ENCODE measurements at regions not wholly inside any gene's neighbourhood (a gene's known extent, or its start where the extent isn't known, plus 50 kb on each side); places are given as distances from the start of the nearest gene placed in this dataset.

GRCh38 chr18:44238911-44239310 lies 441.8 kb upstream of the SETBP1 start:
- Histone ChIP-seq H3K36me3 (ENCODE audit: control insufficient read depth in 5 of 5, insufficient read depth in 5 of 5, low read length in 5 of 5) (no peaks in the 10 kb centered on the region), H3K27ac (ENCODE audit: low read depth, low read length) (no peak overlapping the region), H3K27me3 (ENCODE audit: control insufficient read depth in 5 of 5, insufficient read depth in 4 of 5, low read length in 5 of 5) (no peaks in the 10 kb centered on the region), H3K4me1 (ENCODE audit: control insufficient read depth in 5 of 5, insufficient read depth in 5 of 5, low read length in 5 of 5) (no peaks in the 10 kb centered on the region), H3K4me3 (ENCODE audit: low read depth in 1 of 5, low read length in 5 of 5) (no peak overlapping the region), H3K9ac (ENCODE audit: low read length in 5 of 5) (no peak overlapping the region), H3K9me3 (ENCODE audit: control insufficient read depth in 5 of 5, low read length in 5 of 5) (no peaks in the 10 kb centered on the region)

DNA sequence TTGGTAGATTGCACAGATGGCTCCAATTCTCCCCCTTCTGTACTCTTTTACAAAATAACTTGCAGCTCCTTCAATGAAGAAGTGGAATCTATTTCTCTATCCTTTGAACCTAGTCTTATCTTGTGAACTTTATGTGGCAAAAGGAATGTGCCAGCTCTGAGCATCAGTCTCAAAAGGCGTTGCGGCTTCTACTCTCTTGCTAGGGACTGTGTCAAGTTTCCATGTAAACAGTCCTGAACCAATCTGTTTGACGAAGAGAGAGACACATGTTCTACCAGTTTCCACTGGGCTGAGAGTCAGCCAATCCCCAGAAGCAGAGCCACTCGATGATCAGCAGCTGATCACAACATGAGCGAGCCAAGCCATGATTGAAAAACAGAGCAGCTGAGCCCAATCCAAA lies 439.7 kb upstream of the SETBP1 start:
- no peak overlapping the region for H3K4me3 ChIP-seq (ENCODE audit: low read depth in 1 of 5, low read length in 5 of 5)
- no peaks in the 10 kb centered on the region for H3K27me3 ChIP-seq (ENCODE audit: control insufficient read depth in 5 of 5, insufficient read depth in 4 of 5, low read length in 5 of 5)

DNA sequence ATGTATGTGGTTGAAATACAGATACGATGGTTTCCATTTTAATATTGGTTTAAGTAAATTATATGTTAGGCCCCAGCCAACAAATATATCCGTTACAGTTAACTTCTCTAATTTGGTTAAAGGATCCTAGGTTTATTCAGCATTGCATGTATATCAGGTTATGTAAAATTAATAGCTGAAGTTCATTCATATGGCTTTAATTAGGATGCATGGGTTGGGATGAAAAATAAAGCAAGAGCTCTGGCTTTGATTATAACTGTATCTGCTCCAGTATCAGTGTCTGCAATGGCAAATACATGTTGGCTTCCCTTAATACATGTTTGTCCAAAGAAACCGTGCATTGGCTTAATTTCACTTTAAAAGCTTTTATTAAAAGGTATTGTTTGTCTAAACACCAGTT lies 435.7 kb upstream of the SETBP1 start:
- Histone ChIP-seq H3K4me3 (ENCODE audit: low read depth in 1 of 5, low read length in 5 of 5) (no peak overlapping the region), H3K27ac (ENCODE audit: low read depth, low read length) (no peak overlapping the region), H3K9me3 (ENCODE audit: control insufficient read depth in 5 of 5, low read length in 5 of 5) (no peaks in the 10 kb centered on the region), H3K36me3 (ENCODE audit: control insufficient read depth in 5 of 5, insufficient read depth in 5 of 5, low read length in 5 of 5) (no peaks in the 10 kb centered on the region), H3K27me3 (ENCODE audit: control insufficient read depth in 5 of 5, insufficient read depth in 4 of 5, low read length in 5 of 5) (no peaks in the 10 kb centered on the region), H3K9ac (ENCODE audit: low read length in 5 of 5) (no peak overlapping the region), H3K4me1 (ENCODE audit: control insufficient read depth in 5 of 5, insufficient read depth in 5 of 5, low read length in 5 of 5) (no peaks in the 10 kb centered on the region)

More for the DNA sequence above, 439.7 kb upstream of the SETBP1 start:
- Histone ChIP-seq H3K36me3 (ENCODE audit: control insufficient read depth in 5 of 5, insufficient read depth in 5 of 5, low read length in 5 of 5) (no peaks in the 10 kb centered on the region), H3K9me3 (ENCODE audit: control insufficient read depth in 5 of 5, low read length in 5 of 5) (no peaks in the 10 kb centered on the region), H3K27ac (ENCODE audit: low read depth, low read length) (no peak overlapping the region), H3K9ac (ENCODE audit: low read length in 5 of 5) (no peak overlapping the region), H3K4me1 (ENCODE audit: control insufficient read depth in 5 of 5, insufficient read depth in 5 of 5, low read length in 5 of 5) (no peaks in the 10 kb centered on the region)

- Histone ChIP-seq H3K9me3 (ENCODE audit: control insufficient read depth in 5 of 5, low read length in 5 of 5) (no peaks in the 10 kb centered on the region), H3K27me3 (ENCODE audit: control insufficient read depth in 5 of 5, insufficient read depth in 4 of 5, low read length in 5 of 5) (no peaks in the 10 kb centered on the region)
Measured at GRCh38 chr18:44246001-44246400, 434.7 kb upstream of the SETBP1 start.

DNA sequence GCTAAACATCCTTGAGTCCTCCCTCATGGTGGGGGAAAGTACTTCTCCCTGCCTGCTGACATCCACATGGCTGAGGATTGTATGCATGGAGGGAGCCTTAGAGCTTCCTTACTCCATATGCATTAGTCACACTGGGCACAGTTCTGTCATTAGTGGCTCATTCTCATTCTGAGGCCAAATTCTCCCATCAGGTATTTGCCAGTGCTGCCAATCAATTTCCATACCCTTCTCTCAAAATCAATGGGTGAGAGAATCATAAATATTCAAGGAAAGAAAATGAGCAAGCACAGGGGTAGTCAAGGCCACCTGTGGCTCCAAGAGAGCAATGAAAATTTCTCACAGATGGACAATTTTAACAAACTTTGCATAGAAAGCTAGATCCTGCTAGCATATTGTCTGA lies 422.6 kb upstream of the SETBP1 start:
- Histone ChIP-seq H3K4me3 (ENCODE audit: low read depth in 1 of 5, low read length in 5 of 5) (no peak overlapping the region), H3K9ac (ENCODE audit: low read length in 5 of 5) (no peak overlapping the region), H3K9me3 (ENCODE audit: control insufficient read depth in 5 of 5, low read length in 5 of 5) (peaks cover 0 to 19% (median 2%) of the 10 kb centered on the region in 5 donors), H3K36me3 (ENCODE audit: control insufficient read depth in 5 of 5, insufficient read depth in 5 of 5, low read length in 5 of 5) (no peaks in the 10 kb centered on the region), H3K4me1 (ENCODE audit: control insufficient read depth in 5 of 5, insufficient read depth in 5 of 5, low read length in 5 of 5) (no peaks in the 10 kb centered on the region), H3K27me3 (ENCODE audit: control insufficient read depth in 5 of 5, insufficient read depth in 4 of 5, low read length in 5 of 5) (no peaks in the 10 kb centered on the region), H3K27ac (ENCODE audit: low read depth, low read length) (no peak overlapping the region)

More at GRCh38 chr18:44246001-44246400, 434.7 kb upstream of the SETBP1 start:
- Histone ChIP-seq H3K9ac (ENCODE audit: low read length in 5 of 5) (no peak overlapping the region), H3K4me1 (ENCODE audit: control insufficient read depth in 5 of 5, insufficient read depth in 5 of 5, low read length in 5 of 5) (no peaks in the 10 kb centered on the region), H3K36me3 (ENCODE audit: control insufficient read depth in 5 of 5, insufficient read depth in 5 of 5, low read length in 5 of 5) (no peaks in the 10 kb centered on the region), H3K27ac (ENCODE audit: low read depth, low read length) (no peak overlapping the region), H3K4me3 (ENCODE audit: low read depth in 1 of 5, low read length in 5 of 5) (no peak overlapping the region)

GRCh38 chr18:44258576-44258975 lies 422.1 kb upstream of the SETBP1 start:
- Histone ChIP-seq H3K27me3 (ENCODE audit: control insufficient read depth in 5 of 5, insufficient read depth in 4 of 5, low read length in 5 of 5) (no peaks in the 10 kb centered on the region), H3K27ac (ENCODE audit: low read depth, low read length) (no peak overlapping the region), H3K4me3 (ENCODE audit: low read depth in 1 of 5, low read length in 5 of 5) (no peak overlapping the region), H3K9me3 (ENCODE audit: control insufficient read depth in 5 of 5, low read length in 5 of 5) (peaks cover 0 to 19% (median 3%) of the 10 kb centered on the region in 5 donors), H3K36me3 (ENCODE audit: control insufficient read depth in 5 of 5, insufficient read depth in 5 of 5, low read length in 5 of 5) (no peaks in the 10 kb centered on the region), H3K4me1 (ENCODE audit: control insufficient read depth in 5 of 5, insufficient read depth in 5 of 5, low read length in 5 of 5) (no peaks in the 10 kb centered on the region), H3K9ac (ENCODE audit: low read length in 5 of 5) (no peak overlapping the region)

- no peaks in the 10 kb centered on the region for H3K27me3 ChIP-seq (ENCODE audit: control insufficient read depth in 5 of 5, insufficient read depth in 4 of 5, low read length in 5 of 5)
- H3K9me3 ChIP-seq (ENCODE audit: control insufficient read depth in 5 of 5, low read length in 5 of 5) = peaks cover 0 to 19% (median 3%) of the 10 kb centered on the region in 5 donors
- no peak overlapping the region for H3K4me3 ChIP-seq (ENCODE audit: low read depth in 1 of 5, low read length in 5 of 5)
- H3K27ac ChIP-seq (ENCODE audit: low read depth, low read length) = no peak overlapping the region
- no peak overlapping the region for H3K9ac ChIP-seq (ENCODE audit: low read length in 5 of 5)
- no peaks in the 10 kb centered on the region for H3K36me3 ChIP-seq (ENCODE audit: control insufficient read depth in 5 of 5, insufficient read depth in 5 of 5, low read length in 5 of 5)
- no peaks in the 10 kb centered on the region for H3K4me1 ChIP-seq (ENCODE audit: control insufficient read depth in 5 of 5, insufficient read depth in 5 of 5, low read length in 5 of 5)
Measured at GRCh38 chr18:44259610-44260009, 421.1 kb upstream of the SETBP1 start.

GRCh38 chr18:44265437-44265836 lies 415.3 kb upstream of the SETBP1 start:
- Histone ChIP-seq H3K27me3 (ENCODE audit: control insufficient read depth in 5 of 5, insufficient read depth in 4 of 5, low read length in 5 of 5) (no peaks in the 10 kb centered on the region), H3K4me1 (ENCODE audit: control insufficient read depth in 5 of 5, insufficient read depth in 5 of 5, low read length in 5 of 5) (no peaks in the 10 kb centered on the region), H3K27ac (ENCODE audit: low read depth, low read length) (no peak overlapping the region), H3K9ac (ENCODE audit: low read length in 5 of 5) (no peak overlapping the region), H3K4me3 (ENCODE audit: low read depth in 1 of 5, low read length in 5 of 5) (no peak overlapping the region), H3K36me3 (ENCODE audit: control insufficient read depth in 5 of 5, insufficient read depth in 5 of 5, low read length in 5 of 5) (no peaks in the 10 kb centered on the region), H3K9me3 (ENCODE audit: control insufficient read depth in 5 of 5, low read length in 5 of 5) (peaks cover 0 to 19% (median 3%) of the 10 kb centered on the region in 5 donors)

DNA sequence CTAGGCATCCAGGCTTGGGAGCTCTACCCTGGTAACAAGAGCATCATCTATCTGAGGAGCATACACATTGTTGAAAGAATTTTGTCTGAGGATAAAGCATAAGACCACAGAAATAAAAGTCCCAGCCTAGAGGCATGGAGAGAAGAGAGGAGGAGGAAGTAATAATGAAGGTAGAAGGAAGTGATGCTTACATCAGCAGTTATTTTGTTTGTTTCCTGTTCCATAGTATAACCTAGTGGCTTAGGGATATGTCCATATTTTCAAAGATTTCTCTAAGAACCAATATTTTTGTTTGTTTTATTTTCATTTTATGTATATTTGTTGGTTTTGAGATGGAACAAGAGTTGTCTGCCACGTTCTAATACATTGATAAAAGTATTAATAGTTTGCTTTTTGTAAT lies 407.4 kb upstream of the SETBP1 start:
- H3K9ac ChIP-seq (ENCODE audit: low read length in 5 of 5) = no peak overlapping the region
- H3K27me3 ChIP-seq (ENCODE audit: control insufficient read depth in 5 of 5, insufficient read depth in 4 of 5, low read length in 5 of 5) = no peaks in the 10 kb centered on the region
- no peak overlapping the region for H3K27ac ChIP-seq (ENCODE audit: low read depth, low read length)
- H3K36me3 ChIP-seq (ENCODE audit: control insufficient read depth in 5 of 5, insufficient read depth in 5 of 5, low read length in 5 of 5) = no peaks in the 10 kb centered on the region
- no peaks in the 10 kb centered on the region for H3K4me1 ChIP-seq (ENCODE audit: control insufficient read depth in 5 of 5, insufficient read depth in 5 of 5, low read length in 5 of 5)
- no peak overlapping the region for H3K4me3 ChIP-seq (ENCODE audit: low read depth in 1 of 5, low read length in 5 of 5)
- H3K9me3 ChIP-seq (ENCODE audit: control insufficient read depth in 5 of 5, low read length in 5 of 5) = no peaks in the 10 kb centered on the region

DNA sequence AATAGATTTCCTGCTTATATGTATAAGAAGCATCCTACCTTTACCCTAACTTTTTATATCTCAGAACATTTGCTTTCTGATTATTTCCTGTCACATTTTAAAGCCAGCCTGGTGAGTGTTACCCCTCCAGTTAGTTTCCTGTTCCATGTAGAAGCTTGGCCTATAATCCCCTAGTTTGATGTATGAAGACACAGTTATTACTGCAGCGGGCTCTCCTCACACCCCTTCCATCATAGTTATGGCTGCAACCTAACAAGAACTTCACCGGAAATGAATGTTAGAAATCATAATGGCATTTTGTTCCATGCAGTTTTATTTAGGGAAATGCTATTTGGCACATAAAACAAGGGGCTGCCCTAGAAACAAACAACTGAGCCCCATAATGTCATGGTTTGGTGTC lies 400.2 kb upstream of the SETBP1 start:
- no peaks in the 10 kb centered on the region for H3K36me3 ChIP-seq (ENCODE audit: control insufficient read depth in 5 of 5, insufficient read depth in 5 of 5, low read length in 5 of 5)
- no peak overlapping the region for H3K4me3 ChIP-seq (ENCODE audit: low read depth in 1 of 5, low read length in 5 of 5)
- H3K9me3 ChIP-seq (ENCODE audit: control insufficient read depth in 5 of 5, low read length in 5 of 5) = no peaks in the 10 kb centered on the region
- H3K27me3 ChIP-seq (ENCODE audit: control insufficient read depth in 5 of 5, insufficient read depth in 4 of 5, low read length in 5 of 5) = no peaks in the 10 kb centered on the region
- no peaks in the 10 kb centered on the region for H3K4me1 ChIP-seq (ENCODE audit: control insufficient read depth in 5 of 5, insufficient read depth in 5 of 5, low read length in 5 of 5)
- H3K9ac ChIP-seq (ENCODE audit: low read length in 5 of 5) = no peak overlapping the region
- no peak overlapping the region for H3K27ac ChIP-seq (ENCODE audit: low read depth, low read length)

- H3K27ac ChIP-seq (ENCODE audit: low read depth, low read length) = no peak overlapping the region
- H3K36me3 ChIP-seq (ENCODE audit: control insufficient read depth in 5 of 5, insufficient read depth in 5 of 5, low read length in 5 of 5) = no peaks in the 10 kb centered on the region
- H3K27me3 ChIP-seq (ENCODE audit: control insufficient read depth in 5 of 5, insufficient read depth in 4 of 5, low read length in 5 of 5) = no peaks in the 10 kb centered on the region
- H3K9me3 ChIP-seq (ENCODE audit: control insufficient read depth in 5 of 5, low read length in 5 of 5) = no peaks in the 10 kb centered on the region
- H3K9ac ChIP-seq (ENCODE audit: low read length in 5 of 5) = no peak overlapping the region
- H3K4me1 ChIP-seq (ENCODE audit: control insufficient read depth in 5 of 5, insufficient read depth in 5 of 5, low read length in 5 of 5) = no peaks in the 10 kb centered on the region
- H3K4me3 ChIP-seq (ENCODE audit: low read depth in 1 of 5, low read length in 5 of 5) = no peak overlapping the region
Measured at GRCh38 chr18:44286049-44286448, 394.6 kb upstream of the SETBP1 start.

All from subcutaneous abdominal adipose tissue (tissue), 5 donors.